ENCODE measurements at regions not wholly inside any gene's neighbourhood (a gene's known extent, or its start where the extent isn't known, plus 50 kb on each side); places are given as distances from the start of the nearest gene placed in this dataset.

DNA sequence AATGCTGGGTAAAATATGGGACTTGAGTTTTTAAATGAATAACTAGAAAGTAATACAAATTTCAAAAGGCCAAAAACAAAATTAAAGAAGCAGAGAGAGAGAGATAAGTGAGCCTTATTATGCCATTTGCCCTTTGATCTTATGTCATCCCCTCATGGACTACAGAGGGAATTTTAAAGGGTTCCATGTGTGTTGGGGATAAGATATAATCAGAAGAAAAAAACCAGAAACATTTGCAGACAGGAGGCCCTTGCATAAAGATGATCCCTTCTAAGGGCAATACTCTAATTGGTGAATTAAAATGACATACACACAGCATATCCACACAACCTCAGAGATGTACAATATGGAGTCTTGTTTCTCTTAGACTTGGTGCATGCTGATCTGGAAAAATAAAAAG, 406.6 kb upstream of the LARGE1 start:
- DNase-seq (ENCODE audit: low spot score): no peak
- Mint-ChIP-seq H3K27ac (ENCODE audit: unreplicated experiment) (no peak overlapping the region), H3K4me3 (ENCODE audit: unreplicated experiment) (no peak overlapping the region), H3K9me3 (ENCODE audit: low read depth) (no peaks in the 10 kb centered on the region), H3K4me1 (ENCODE audit: low read depth) (no peaks in the 10 kb centered on the region), H3K36me3 (ENCODE audit: low read depth) (no peaks in the 10 kb centered on the region), H3K27me3 (ENCODE audit: low read depth) (no peaks in the 10 kb centered on the region)
- TF ChIP-seq, protein P1, sequence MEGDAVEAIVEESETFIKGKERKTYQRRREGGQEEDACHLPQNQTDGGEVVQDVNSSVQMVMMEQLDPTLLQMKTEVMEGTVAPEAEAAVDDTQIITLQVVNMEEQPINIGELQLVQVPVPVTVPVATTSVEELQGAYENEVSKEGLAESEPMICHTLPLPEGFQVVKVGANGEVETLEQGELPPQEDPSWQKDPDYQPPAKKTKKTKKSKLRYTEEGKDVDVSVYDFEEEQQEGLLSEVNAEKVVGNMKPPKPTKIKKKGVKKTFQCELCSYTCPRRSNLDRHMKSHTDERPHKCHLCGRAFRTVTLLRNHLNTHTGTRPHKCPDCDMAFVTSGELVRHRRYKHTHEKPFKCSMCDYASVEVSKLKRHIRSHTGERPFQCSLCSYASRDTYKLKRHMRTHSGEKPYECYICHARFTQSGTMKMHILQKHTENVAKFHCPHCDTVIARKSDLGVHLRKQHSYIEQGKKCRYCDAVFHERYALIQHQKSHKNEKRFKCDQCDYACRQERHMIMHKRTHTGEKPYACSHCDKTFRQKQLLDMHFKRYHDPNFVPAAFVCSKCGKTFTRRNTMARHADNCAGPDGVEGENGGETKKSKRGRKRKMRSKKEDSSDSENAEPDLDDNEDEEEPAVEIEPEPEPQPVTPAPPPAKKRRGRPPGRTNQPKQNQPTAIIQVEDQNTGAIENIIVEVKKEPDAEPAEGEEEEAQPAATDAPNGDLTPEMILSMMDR (IDR thresholded peaks at IDR 0.05): no peak

DNA sequence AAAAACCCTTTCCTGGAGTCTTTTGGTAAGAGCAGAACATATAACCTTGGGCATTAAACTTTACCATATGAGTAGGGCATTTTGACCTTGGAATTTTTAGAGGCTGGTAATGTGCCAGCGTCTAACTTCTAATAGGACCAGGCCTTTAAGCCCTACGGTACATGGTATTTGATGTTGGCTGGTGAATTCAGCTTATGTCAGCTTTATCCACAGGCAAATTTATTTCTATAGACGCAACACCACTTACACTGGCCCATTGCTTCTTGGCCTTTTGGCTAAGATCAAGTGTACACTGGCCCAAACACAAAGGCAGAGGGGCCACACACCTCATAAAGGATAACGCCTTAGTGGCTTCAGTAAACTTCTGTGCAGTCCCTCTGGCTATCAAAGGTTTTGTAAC, 410.2 kb upstream of the LARGE1 start:
- H3K27ac Mint-ChIP-seq (ENCODE audit: unreplicated experiment): no peak overlapping the region

GRCh38 chr22:34333285-34333684, 413.0 kb upstream of the LARGE1 start:
- no peaks in the 10 kb centered on the region for H3K27me3 Mint-ChIP-seq (ENCODE audit: low read depth)
- no peaks in the 10 kb centered on the region for H3K4me1 Mint-ChIP-seq (ENCODE audit: low read depth)
- no peak for DNase-seq (ENCODE audit: low spot score)
- no peak overlapping the region for H3K4me3 Mint-ChIP-seq (ENCODE audit: unreplicated experiment)
- H3K36me3 Mint-ChIP-seq (ENCODE audit: low read depth): no peaks in the 10 kb centered on the region
- TF ChIP-seq, protein P1 (IDR thresholded peaks at IDR 0.05): no peak
- H3K27ac Mint-ChIP-seq (ENCODE audit: unreplicated experiment): no peak overlapping the region
- peaks cover 6% of the 10 kb centered on the region for H3K9me3 Mint-ChIP-seq (ENCODE audit: low read depth)

More for the DNA sequence above, 410.2 kb upstream of the LARGE1 start:
- no peaks in the 10 kb centered on the region for H3K36me3 Mint-ChIP-seq (ENCODE audit: low read depth)
- no peaks in the 10 kb centered on the region for H3K27me3 Mint-ChIP-seq (ENCODE audit: low read depth)
- no peak overlapping the region for H3K4me3 Mint-ChIP-seq (ENCODE audit: unreplicated experiment)
- DNase-seq (ENCODE audit: low spot score): no peak
- no peaks in the 10 kb centered on the region for H3K4me1 Mint-ChIP-seq (ENCODE audit: low read depth)
- H3K9me3 Mint-ChIP-seq (ENCODE audit: low read depth): peaks cover 4% of the 10 kb centered on the region
- TF ChIP-seq, protein P1 (IDR thresholded peaks at IDR 0.05): no peak

DNA sequence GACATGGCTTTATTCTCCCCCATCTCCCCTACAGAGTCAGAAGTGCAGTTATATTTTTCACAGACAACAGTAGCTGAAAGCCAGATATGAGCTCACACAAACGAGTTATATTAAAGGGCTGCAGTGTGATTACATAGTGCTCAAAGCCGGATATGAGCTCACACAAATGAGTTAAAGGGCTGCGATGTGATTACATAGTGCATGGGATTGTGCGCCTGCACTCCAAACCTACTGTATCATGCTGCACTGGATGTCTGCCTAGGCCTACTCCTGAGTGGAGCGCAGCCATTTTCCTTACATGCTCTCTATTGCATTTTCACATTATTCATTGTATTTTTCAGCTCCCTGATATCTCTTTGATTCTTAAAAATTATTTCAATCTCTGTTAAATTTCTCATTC, 414.6 kb upstream of the LARGE1 start:
- no peaks in the 10 kb centered on the region for H3K36me3 Mint-ChIP-seq (ENCODE audit: low read depth)
- no peak for DNase-seq (ENCODE audit: low spot score)
- TF ChIP-seq, protein P1 (IDR thresholded peaks at IDR 0.05): no peak
- H3K4me3 Mint-ChIP-seq (ENCODE audit: unreplicated experiment): no peak overlapping the region
- no peaks in the 10 kb centered on the region for H3K4me1 Mint-ChIP-seq (ENCODE audit: low read depth)
- H3K27ac Mint-ChIP-seq (ENCODE audit: unreplicated experiment): no peak overlapping the region
- no peaks in the 10 kb centered on the region for H3K27me3 Mint-ChIP-seq (ENCODE audit: low read depth)
- H3K9me3 Mint-ChIP-seq (ENCODE audit: low read depth): peaks cover 6% of the 10 kb centered on the region

DNA sequence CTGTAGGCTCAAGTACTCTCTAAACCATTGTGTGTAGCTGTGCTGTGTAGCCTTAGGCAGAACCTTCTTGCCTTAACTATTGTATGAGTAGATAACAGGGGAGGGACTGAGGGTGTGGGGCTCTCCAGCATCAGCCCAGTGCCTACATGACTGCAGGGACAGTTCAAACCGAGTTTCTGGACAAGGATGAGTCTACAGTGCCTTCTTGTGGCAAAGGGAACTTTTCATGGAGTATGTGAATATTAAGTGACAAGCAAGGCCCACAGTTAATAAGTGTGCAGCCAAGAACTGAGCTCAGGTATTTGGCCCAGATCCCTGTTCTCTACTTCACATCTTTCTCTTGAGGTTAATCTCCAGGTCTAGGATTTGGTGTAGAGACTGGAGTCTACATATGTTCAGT, 424.4 kb upstream of the LARGE1 start:
- TF ChIP-seq, protein P1 (IDR thresholded peaks at IDR 0.05): no peak
- H3K27me3 Mint-ChIP-seq (ENCODE audit: low read depth): peaks cover 2% of the 10 kb centered on the region
- H3K4me3 Mint-ChIP-seq (ENCODE audit: unreplicated experiment): no peak overlapping the region
- no peak overlapping the region for H3K27ac Mint-ChIP-seq (ENCODE audit: unreplicated experiment)
- H3K36me3 Mint-ChIP-seq (ENCODE audit: low read depth): no peaks in the 10 kb centered on the region
- DNase-seq (ENCODE audit: low spot score): no peak
- no peaks in the 10 kb centered on the region for H3K4me1 Mint-ChIP-seq (ENCODE audit: low read depth)
- H3K9me3 Mint-ChIP-seq (ENCODE audit: low read depth): no peaks in the 10 kb centered on the region
